GM23338 (cell line): ENCODE measurements at regions not wholly inside any gene's neighbourhood (a gene's known extent, or its start where the extent isn't known, plus 50 kb on each side); places are given as distances from the start of the nearest gene placed in this dataset.

Experiments
- ATAC-seq: fragments of 200-7000 bp; cut with Tn5 transposase; 3 replicates; pipeline ENCODE4 v1.9.1; 2020
- DNase-seq: peaks from one replicate; pipeline ENCODE4 v3.0.0-alpha.2; 2015; ENCODE audit warnings: low spot score
- H2AFZ ChIP-seq: fragments of 200-600 bp; sonication (generic); 2 replicates; pipeline ENCODE4 v1.8.0; 2016; ENCODE audit warnings: antibody characterized with exemption, mild to moderate bottlenecking, moderate library complexity
- H3F3A ChIP-seq: fragments of 200-600 bp; sonication (generic); replicated peaks from 2 replicates; pipeline ENCODE4 v1.8.0; 2017; ENCODE audit warnings: antibody characterized with exemption, mixed run types, low read depth
- H3K27ac ChIP-seq: fragments of 200-600 bp; sonication (generic); 2 replicates; pipeline ENCODE4 v1.6.1; 2016; ENCODE audit warnings: low read depth
- H3K27me3 ChIP-seq: fragments of 200-600 bp; sonication (generic); 2 replicates; pipeline ENCODE4 v1.8.0; 2016; ENCODE audit warnings: mild to moderate bottlenecking, mixed run types, moderate library complexity; ENCODE audit not compliant: insufficient read depth
- H3K36me3 ChIP-seq: fragments of 200-600 bp; sonication (generic); 2 replicates; pipeline ENCODE4 v1.8.0; 2016; ENCODE audit warnings: mild to moderate bottlenecking; ENCODE audit not compliant: insufficient read depth
- H3K4me1 ChIP-seq: fragments of 200-600 bp; sonication (generic); 2 replicates; pipeline ENCODE4 v1.8.0; 2016; ENCODE audit warnings: mild to moderate bottlenecking, moderate library complexity; ENCODE audit not compliant: insufficient read depth
- H3K4me2 ChIP-seq: fragments of 200-600 bp; sonication (generic); 2 replicates; pipeline ENCODE4 v1.7.1; 2017; ENCODE audit warnings: mixed run types
- H3K4me3 ChIP-seq: fragments of 200-600 bp; sonication (generic); 2 replicates; pipeline ENCODE4 v1.6.1; 2016; ENCODE audit warnings: mixed run types
- H3K79me2 ChIP-seq: fragments of 200-600 bp; sonication (generic); replicated peaks from 2 replicates; pipeline ENCODE4 v1.8.0; 2017; ENCODE audit warnings: mild to moderate bottlenecking; ENCODE audit not compliant: insufficient read depth
- H3K9me2 ChIP-seq: fragments of 200-600 bp; sonication (generic); 2 replicates; pipeline ENCODE4 v1.8.0; 2017; ENCODE audit not compliant: insufficient read depth
- H4K20me1 ChIP-seq: fragments of 200-600 bp; sonication (generic); replicated peaks from 2 replicates; pipeline ENCODE4 v1.8.0; 2017; ENCODE audit warnings: mild to moderate bottlenecking; ENCODE audit not compliant: insufficient read depth
- H3K27ac Mint-ChIP-seq: 2 replicates; pipeline ENCODE4 v1.8.0; 2020; ENCODE audit warnings: inconsistent platforms, mild to moderate bottlenecking, moderate library complexity, mixed read lengths
- H3K27me3 Mint-ChIP-seq: 3 replicates; pipeline ENCODE4 v1.8.0; 2022; ENCODE audit warnings: low read depth, mild to moderate bottlenecking, moderate library complexity, mixed read lengths, inconsistent platforms; ENCODE audit not compliant: insufficient read depth, poor library complexity
- H3K36me3 Mint-ChIP-seq: 3 replicates; pipeline ENCODE4 v1.8.0; 2021; ENCODE audit warnings: low read depth, mild to moderate bottlenecking, inconsistent platforms, moderate library complexity, mixed read lengths
- H3K4me1 Mint-ChIP-seq: 3 replicates; pipeline ENCODE4 v1.8.0; 2020; ENCODE audit warnings: mild to moderate bottlenecking, inconsistent platforms, mixed read lengths
- H3K4me3 Mint-ChIP-seq: 3 replicates; pipeline ENCODE4 v1.8.0; 2021; ENCODE audit warnings: moderate library complexity, mild to moderate bottlenecking, inconsistent platforms, mixed read lengths
- H3K9me3 Mint-ChIP-seq: 3 replicates; pipeline ENCODE4 v1.8.0; 2020; ENCODE audit warnings: moderate library complexity, mild to moderate bottlenecking, inconsistent platforms, mixed read lengths
- CREB1 ChIP-seq: fragments of 250-450 bp; sonication (Bioruptor Pico); IDR thresholded peaks from 2 replicates; pipeline ENCODE4 v1.5.0; 2020; ENCODE audit warnings: low read depth, mild to moderate bottlenecking, moderate library complexity
- CTCF ChIP-seq, 2 experiments: fragments of 200-600 bp in 1 of 2; sonication (generic) in 1 of 2; conservative IDR thresholded peaks; 2 replicates each; pipeline versions ENCODE4 v1.5.1 to v1.6.1; 2016 to 2017; ENCODE audit warnings: antibody characterized with exemption in 2 of 2, low read depth in 2 of 2, mild to moderate bottlenecking in 2 of 2, moderate library complexity in 1 of 2
- EZH2 ChIP-seq: fragments of 200-600 bp; sonication (generic); IDR thresholded peaks from one replicate; pipeline ENCODE4 v1.8.0; 2017; ENCODE audit warnings: antibody characterized with exemption, mild to moderate bottlenecking, low read depth; ENCODE audit not compliant: unreplicated experiment
- EZH2phosphoT487 ChIP-seq: fragments of 200-600 bp; sonication (generic); IDR thresholded peaks from one replicate; pipeline ENCODE4 v1.8.1; 2018; ENCODE audit warnings: antibody characterized with exemption; ENCODE audit not compliant: unreplicated experiment
- JUNB ChIP-seq: IDR thresholded peaks from one replicate; pipeline ENCODE4 v1.6.1; 2016; ENCODE audit warnings: antibody characterized with exemption; ENCODE audit not compliant: unreplicated experiment
- NANOG ChIP-seq: IDR thresholded peaks from 2 replicates; pipeline ENCODE4 v1.6.1; 2016; ENCODE audit warnings: antibody characterized with exemption, borderline replicate concordance
- POLR2AphosphoS5 ChIP-seq: IDR thresholded peaks from 2 replicates; pipeline ENCODE4 v1.6.1; 2016; ENCODE audit warnings: antibody characterized with exemption, low read depth
- REST ChIP-seq: IDR thresholded peaks from one replicate; pipeline ENCODE4 v1.6.1; 2018; ENCODE audit warnings: antibody characterized with exemption; ENCODE audit not compliant: unreplicated experiment
- STAT1 ChIP-seq: IDR thresholded peaks from one replicate; pipeline ENCODE4 v1.6.1; 2016; ENCODE audit warnings: antibody characterized with exemption; ENCODE audit not compliant: unreplicated experiment
- ZNF114 ChIP-seq: fragments of 250-450 bp; sonication (Bioruptor Pico); IDR thresholded peaks from 2 replicates; pipeline ENCODE4 v1.5.0; 2020; ENCODE audit warnings: mild to moderate bottlenecking, moderate library complexity
- ZNF331 ChIP-seq: fragments of 250-450 bp; sonication (Bioruptor Pico); IDR thresholded peaks from 2 replicates; pipeline ENCODE4 v1.5.0; 2020; ENCODE audit warnings: low read depth, mild to moderate bottlenecking, moderate library complexity
- TF ChIP-seq, protein P1 (sequence below): IDR thresholded peaks from 2 replicates; pipeline ENCODE4 v1.6.1; 2016; ENCODE audit warnings: antibody characterized with exemption
- TF ChIP-seq, protein P2 (sequence below): fragments of 250-450 bp; sonication (Bioruptor Pico); IDR thresholded peaks from 2 replicates; pipeline ENCODE4 v1.5.0; 2020; ENCODE audit warnings: mild to moderate bottlenecking, moderate library complexity

DNA sequence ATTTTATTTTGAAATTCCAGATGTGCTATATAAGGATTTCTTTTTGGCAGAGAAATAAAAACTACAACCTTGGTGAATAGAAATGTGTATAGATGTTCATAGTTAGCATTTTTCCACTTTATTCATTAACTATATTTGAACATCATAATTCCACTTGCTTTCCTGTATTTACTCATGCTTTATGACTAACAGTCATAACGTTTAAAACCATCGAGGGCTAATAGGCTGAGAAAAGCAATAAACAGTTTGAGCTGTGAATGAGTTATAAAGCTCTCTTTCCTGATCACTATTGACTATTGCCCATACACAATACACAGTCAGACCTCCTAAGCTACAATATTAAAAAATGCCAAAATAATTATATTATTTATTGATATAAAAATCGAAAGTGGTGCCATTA is 502.1 kb upstream of the RASGRP1 start:
- Histone ChIP-seq H2AFZ (no peak overlapping the region), H4K20me1 (no peaks in the 10 kb centered on the region), H3K27ac (no peak overlapping the region), H3K4me2 (no peak overlapping the region), H3K9me2 (peaks cover 7% of the 10 kb centered on the region; the same call in 1 of the 2 replicates), H3K27me3 (no peaks in the 10 kb centered on the region), H3K4me1 (peaks cover 1% of the 10 kb centered on the region; the same call in 1 of the 2 replicates), H3K4me3 (no peak overlapping the region), H3K36me3 (no peaks in the 10 kb centered on the region), H3K79me2 (no peaks in the 10 kb centered on the region), H3F3A (no peaks in the 10 kb centered on the region)
- no peak overlapping the region for H3K4me3 Mint-ChIP-seq
- ATAC-seq (no peak), DNase-seq (no peak)
- no peak overlapping the region for H3K27ac Mint-ChIP-seq
- no peaks in the 10 kb centered on the region for H3K27me3 Mint-ChIP-seq
- TF ChIP-seq CREB1 (CRISPR knock-in tag) (no peak), CTCF (conservative IDR thresholded peaks at IDR 0.05; ENCODE audit: low read depth in 2 of 2) (no peak), EZH2 (no peak), JUNB (no peak), REST (no peak), ZNF331 (CRISPR knock-in tag) (no peak), STAT1 (no peak), POLR2AphosphoS5 (no peak), EZH2phosphoT487 (no peak), NANOG (no peak), ZNF114 (CRISPR knock-in tag) (no peak)
- TF ChIP-seq, protein P1, sequence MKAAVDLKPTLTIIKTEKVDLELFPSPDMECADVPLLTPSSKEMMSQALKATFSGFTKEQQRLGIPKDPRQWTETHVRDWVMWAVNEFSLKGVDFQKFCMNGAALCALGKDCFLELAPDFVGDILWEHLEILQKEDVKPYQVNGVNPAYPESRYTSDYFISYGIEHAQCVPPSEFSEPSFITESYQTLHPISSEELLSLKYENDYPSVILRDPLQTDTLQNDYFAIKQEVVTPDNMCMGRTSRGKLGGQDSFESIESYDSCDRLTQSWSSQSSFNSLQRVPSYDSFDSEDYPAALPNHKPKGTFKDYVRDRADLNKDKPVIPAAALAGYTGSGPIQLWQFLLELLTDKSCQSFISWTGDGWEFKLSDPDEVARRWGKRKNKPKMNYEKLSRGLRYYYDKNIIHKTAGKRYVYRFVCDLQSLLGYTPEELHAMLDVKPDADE: no peak
- TF ChIP-seq, protein P2, sequence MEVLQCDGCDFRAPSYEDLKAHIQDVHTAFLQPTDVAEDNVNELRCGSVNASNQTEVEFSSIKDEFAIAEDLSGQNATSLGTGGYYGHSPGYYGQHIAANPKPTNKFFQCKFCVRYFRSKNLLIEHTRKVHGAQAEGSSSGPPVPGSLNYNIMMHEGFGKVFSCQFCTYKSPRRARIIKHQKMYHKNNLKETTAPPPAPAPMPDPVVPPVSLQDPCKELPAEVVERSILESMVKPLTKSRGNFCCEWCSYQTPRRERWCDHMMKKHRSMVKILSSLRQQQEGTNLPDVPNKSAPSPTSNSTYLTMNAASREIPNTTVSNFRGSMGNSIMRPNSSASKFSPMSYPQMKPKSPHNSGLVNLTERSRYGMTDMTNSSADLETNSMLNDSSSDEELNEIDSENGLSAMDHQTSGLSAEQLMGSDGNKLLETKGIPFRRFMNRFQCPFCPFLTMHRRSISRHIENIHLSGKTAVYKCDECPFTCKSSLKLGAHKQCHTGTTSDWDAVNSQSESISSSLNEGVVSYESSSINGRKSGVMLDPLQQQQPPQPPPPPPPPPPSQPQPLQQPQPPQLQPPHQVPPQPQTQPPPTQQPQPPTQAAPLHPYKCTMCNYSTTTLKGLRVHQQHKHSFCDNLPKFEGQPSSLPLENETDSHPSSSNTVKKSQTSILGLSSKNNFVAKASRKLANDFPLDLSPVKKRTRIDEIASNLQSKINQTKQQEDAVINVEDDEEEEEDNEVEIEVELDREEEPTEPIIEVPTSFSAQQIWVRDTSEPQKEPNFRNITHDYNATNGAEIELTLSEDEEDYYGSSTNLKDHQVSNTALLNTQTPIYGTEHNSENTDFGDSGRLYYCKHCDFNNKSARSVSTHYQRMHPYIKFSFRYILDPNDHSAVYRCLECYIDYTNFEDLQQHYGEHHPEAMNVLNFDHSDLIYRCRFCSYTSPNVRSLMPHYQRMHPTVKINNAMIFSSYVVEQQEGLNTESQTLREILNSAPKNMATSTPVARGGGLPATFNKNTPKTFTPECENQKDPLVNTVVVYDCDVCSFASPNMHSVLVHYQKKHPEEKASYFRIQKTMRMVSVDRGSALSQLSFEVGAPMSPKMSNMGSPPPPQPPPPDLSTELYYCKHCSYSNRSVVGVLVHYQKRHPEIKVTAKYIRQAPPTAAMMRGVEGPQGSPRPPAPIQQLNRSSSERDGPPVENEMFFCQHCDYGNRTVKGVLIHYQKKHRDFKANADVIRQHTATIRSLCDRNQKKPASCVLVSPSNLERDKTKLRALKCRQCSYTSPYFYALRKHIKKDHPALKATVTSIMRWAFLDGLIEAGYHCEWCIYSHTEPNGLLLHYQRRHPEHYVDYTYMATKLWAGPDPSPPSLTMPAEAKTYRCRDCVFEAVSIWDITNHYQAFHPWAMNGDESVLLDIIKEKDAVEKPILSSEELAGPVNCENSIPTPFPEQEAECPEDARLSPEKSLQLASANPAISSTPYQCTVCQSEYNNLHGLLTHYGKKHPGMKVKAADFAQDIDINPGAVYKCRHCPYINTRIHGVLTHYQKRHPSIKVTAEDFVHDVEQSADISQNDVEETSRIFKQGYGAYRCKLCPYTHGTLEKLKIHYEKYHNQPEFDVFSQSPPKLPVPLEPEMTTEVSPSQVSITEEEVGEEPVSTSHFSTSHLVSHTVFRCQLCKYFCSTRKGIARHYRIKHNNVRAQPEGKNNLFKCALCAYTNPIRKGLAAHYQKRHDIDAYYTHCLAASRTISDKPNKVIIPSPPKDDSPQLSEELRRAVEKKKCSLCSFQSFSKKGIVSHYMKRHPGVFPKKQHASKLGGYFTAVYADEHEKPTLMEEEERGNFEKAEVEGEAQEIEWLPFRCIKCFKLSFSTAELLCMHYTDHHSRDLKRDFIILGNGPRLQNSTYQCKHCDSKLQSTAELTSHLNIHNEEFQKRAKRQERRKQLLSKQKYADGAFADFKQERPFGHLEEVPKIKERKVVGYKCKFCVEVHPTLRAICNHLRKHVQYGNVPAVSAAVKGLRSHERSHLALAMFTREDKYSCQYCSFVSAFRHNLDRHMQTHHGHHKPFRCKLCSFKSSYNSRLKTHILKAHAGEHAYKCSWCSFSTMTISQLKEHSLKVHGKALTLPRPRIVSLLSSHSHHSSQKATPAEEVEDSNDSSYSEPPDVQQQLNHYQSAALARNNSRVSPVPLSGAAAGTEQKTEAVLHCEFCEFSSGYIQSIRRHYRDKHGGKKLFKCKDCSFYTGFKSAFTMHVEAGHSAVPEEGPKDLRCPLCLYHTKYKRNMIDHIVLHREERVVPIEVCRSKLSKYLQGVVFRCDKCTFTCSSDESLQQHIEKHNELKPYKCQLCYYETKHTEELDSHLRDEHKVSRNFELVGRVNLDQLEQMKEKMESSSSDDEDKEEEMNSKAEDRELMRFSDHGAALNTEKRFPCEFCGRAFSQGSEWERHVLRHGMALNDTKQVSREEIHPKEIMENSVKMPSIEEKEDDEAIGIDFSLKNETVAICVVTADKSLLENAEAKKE: no peak
- H3K36me3 Mint-ChIP-seq: peaks cover 5% of the 10 kb centered on the region; the same call in 2 of the 3 replicates
- peaks cover 2% of the 10 kb centered on the region; the same call in 2 of the 3 replicates for H3K4me1 Mint-ChIP-seq
- H3K9me3 Mint-ChIP-seq: peaks cover 8% of the 10 kb centered on the region; the same call in 2 of the 3 replicates
